Panc1 (cell line): ENCODE measurements at regions not wholly inside any gene's neighbourhood (a gene's known extent, or its start where the extent isn't known, plus 50 kb on each side); places are given as distances from the start of the nearest gene placed in this dataset.

Source experiments
- CTCF ChIP-seq: fragments of 450-650 bp; IDR thresholded peaks from 2 replicates; pipeline ENCODE4 v1.5.1; 2017; ENCODE audit warnings: mild to moderate bottlenecking
- SIN3A ChIP-seq: IDR thresholded peaks from 2 replicates; pipeline ENCODE4 v1.6.1; 2012; ENCODE audit warnings: low read depth, mild to moderate bottlenecking, low read length, moderate library complexity, borderline replicate concordance; ENCODE audit not compliant: insufficient read depth

GRCh38 chr9:134589748-134590147, 51.9 kb upstream of the COL5A1 start:
- no peak for TF ChIP-seq SIN3A
- TF ChIP-seq CTCF, result no peak
